SK-N-DZ (cell line): ENCODE measurements at regions not wholly inside any gene's neighbourhood (a gene's known extent, or its start where the extent isn't known, plus 50 kb on each side); places are given as distances from the start of the nearest gene placed in this dataset.
A peak's percentile ranks its signal among the peaks of the same experiment; 100 is the strongest.

Experiments used
- DNase-seq: peaks from one replicate; pipeline ENCODE4 v3.0.0-alpha.2; 2015; ENCODE audit warnings: low spot score

GRCh38 chr20:39123185-39123557, 161.0 kb downstream of the DHX35 start:
- peak; percentile 42 for DNase-seq

DNA sequence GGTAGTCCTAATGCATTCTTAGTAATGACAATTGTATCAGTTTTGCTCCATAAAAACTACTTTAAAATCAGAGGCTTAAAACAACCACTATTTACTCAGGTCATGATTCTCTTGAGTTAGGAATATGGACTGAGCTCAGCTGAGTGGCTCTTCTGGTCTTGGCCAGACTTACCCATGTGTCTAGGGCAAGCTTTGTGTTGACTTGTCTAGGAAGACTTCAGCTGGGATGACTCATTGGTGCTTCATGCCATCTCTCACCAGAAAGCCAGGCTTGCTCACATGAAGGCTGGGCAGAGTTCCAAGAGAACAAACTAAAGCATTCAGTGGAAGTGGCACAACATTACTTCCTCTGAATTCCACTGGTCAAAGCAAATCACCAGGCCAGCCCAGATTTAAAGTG, 155.3 kb downstream of the DHX35 start:
- no peak for DNase-seq

- DNase-seq, result no peak
These were observed 153.9 kb downstream of the DHX35 start for GRCh38 chr20:39116020-39116419.

DNA sequence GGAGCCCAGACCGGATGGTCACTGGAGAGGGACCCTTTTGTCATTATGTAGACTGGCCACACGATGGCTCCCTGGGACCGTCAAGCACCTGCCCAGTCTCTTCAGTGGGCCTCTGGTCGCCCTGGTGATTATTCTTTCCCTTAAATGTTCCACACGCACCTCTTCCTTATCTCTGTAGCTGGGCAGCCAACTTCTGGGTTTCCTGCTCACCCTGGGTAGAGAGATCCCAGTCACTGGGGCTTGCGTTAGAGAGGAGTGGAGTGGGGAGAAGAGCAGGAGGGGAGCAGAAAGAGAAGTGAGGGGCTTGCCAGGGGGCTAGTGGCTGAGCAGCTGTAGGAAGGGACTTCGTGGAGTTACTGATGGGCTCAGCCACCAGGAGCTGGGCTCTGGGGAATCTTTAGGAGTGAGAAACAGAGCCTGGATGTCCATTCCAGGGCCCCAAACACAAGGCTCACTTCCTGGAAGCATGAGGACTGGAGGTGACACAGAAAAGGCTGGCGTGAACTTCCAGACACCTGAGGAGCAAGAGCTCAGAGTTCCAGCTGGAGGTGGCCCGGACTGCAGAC, 150.1 kb downstream of the DHX35 start:
- DNase-seq, result peak; percentile 92

- DNase-seq, result no peak
These were observed 149.4 kb downstream of the DHX35 start for GRCh38 chr20:39111359-39112177.

DNA sequence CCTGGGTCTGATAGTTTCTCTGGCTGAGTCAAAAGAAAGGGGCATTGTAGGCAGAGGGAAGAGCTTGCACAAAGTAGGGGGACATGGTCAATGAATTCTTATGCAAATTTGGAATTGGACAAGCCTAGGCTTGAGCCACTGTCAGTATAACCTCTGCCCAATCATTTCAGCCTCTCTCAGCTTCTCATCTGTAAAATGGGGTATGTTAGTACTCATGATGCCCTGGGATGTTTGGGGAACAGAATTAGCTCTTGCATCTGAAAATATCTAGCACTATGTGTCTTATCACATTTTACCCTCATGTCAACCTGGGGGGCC, 148.6 kb downstream of the DHX35 start:
- DNase-seq, result no peak

GRCh38 chr20:39109933-39110818, 148.0 kb downstream of the DHX35 start:
- DNase-seq, result peak; percentile 52

- no peak for DNase-seq
These were observed 146.6 kb downstream of the DHX35 start for GRCh38 chr20:39108746-39109145.

GRCh38 chr20:39107741-39108140, 145.6 kb downstream of the DHX35 start:
- no peak for DNase-seq

GRCh38 chr20:39106791-39107190, 144.6 kb downstream of the DHX35 start:
- no peak for DNase-seq

GRCh38 chr20:39105551-39105950, 143.4 kb downstream of the DHX35 start:
- DNase-seq, result no peak

DNA sequence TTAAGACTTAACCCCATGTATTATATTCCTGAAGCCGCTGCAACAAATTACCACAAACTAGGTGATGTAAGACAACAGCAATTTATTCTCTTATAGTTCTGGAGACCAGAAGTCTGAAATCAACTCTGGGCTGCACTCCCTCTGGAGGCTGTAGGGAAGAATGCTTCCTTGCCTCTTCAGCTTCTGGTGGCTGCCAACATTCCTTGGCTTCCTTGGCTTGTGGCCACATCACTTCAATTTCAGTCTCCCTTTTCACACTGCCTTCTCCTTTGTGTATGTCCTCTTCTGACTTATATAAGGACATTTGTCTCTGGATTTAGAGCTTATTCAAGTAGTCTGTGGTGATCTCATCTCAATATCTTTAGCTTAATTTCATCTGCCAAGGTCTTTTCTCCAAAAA, 141.6 kb downstream of the DHX35 start:
- DNase-seq, result no peak

- DNase-seq, result no peak
These were observed 141.2 kb downstream of the DHX35 start for GRCh38 chr20:39103305-39103704.

GRCh38 chr20:39101895-39102294, 139.8 kb downstream of the DHX35 start:
- DNase-seq, result no peak

DNA sequence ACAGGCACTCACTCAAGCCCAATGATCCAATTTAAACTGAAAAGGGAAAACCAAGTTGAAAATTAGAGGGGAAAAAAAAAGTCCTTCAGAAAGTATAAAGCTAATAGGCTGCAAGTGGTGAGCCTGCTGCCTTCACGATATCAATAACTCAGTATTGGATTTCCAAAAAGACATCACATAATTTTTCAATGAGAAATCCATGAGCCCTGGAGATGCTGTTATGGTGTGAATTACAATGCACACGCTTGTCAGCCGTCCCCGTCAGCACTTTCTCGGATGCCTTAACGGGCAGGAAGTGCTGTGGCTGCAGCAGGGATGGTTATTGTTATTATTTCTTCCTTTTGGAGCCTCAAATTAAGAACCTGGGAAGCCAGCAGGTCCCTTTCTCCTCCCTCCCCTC, 138.5 kb downstream of the DHX35 start:
- no peak for DNase-seq

GRCh38 chr20:39097889-39098288, 135.7 kb downstream of the DHX35 start:
- no peak for DNase-seq

DNA sequence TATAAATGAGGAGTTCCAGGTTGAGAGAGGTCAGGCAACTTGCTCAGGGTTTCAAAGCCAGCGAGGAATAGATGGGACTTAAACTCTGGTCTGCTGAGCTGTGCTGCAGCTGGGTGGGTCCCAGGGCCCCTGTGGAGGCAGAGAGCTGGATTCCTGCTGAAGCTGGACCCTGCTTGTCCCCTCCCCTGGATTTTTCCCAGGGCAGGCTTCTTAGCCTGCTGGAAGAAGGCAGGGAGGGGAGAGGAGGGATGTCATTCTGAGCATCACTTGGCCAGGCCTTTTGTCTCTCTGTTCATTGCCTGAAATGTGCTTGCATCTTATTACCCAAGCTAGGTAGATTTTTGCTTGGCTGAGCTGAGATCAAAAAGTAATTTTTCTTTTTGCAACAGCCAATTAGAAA, 133.7 kb downstream of the DHX35 start:
- DNase-seq, result no peak

DNA sequence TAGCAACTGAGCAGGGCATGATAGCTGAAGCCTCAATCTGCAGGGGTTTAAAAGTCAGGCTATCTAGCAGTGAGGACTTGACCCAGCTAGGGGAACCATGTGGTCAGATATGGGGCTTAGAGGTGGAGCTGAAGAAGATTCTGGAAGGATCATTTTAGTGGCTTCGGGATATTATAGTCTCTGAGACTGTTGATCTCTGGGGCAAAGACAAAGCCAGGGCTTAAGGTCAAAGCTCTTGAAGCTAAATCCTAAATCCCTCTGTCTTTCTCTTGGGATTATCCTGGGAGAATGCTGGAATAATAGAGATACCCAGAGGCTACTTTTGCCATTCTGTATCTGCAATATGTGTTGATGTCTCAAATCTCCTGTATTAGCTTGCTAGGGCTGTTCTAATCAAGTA, 132.2 kb downstream of the DHX35 start:
- no peak for DNase-seq

GRCh38 chr20:39092733-39093410, 130.7 kb downstream of the DHX35 start:
- peak; percentile 98 for DNase-seq

DNA sequence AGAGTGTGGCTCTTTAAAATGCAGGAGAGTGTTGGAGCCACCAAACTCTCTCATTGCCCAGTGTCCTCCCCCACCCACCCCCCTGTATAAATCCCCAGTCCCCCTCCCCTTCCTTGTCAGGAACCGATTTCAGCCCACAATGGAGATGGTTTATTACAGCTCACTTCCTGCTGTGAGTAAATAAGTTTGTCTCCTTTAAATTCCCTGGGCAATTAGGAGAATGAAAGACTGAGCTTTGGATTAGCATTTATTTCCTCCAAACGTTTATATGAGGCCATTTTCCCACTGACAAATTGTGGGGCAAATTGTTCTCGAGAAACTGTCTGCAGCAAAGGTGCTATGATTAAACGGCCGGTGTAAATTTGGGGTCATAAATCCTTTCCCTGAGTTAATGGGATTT, 128.8 kb downstream of the DHX35 start:
- no peak for DNase-seq

DNA sequence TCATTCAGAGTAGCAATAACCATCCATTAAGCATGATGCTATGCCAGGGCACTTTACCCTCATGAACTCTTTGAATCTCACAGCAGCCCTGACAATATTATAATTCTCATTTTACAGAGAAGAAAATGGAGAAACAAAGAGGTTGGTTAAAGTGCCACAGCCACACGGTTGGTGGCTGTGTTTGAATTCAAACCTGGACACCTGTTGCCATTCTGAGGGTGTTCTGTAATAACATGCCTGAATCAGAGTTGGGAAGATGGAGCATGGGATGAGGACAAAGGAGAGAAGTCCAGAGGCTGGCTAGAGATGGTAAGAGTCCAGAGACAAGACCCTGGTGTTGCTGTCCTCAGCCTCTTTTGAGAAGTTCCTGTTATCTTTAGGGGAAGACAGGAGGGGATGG, 127.7 kb downstream of the DHX35 start:
- DNase-seq, result no peak
